Left lobe of liver (tissue), 2 donors: ENCODE measurements at regions not wholly inside any gene's neighbourhood (a gene's known extent, or its start where the extent isn't known, plus 50 kb on each side); places are given as distances from the start of the nearest gene placed in this dataset.

Source experiments
- ATAC-seq: fragments of 200-7000 bp; cut with Tn5 transposase; one replicate; pipeline ENCODE4 v1.9.1; 2020; ENCODE audit warnings: mild to moderate bottlenecking, moderate library complexity
- DNase-seq: peaks from one replicate; pipeline ENCODE4 v3.0.0-alpha.2; 2020; ENCODE audit warnings: low spot score
- donor health status: DM: no; HTN: no; CAD: no; lungs with moderate emphysema.
- donor health status: DM: no; HTN: yes; CAD: no.

GRCh38 chr16:85252014-85252413 is 139.7 kb upstream of the CIBAR2 start:
- ATAC-seq (no peak), DNase-seq (no peak)

- no peak for ATAC-seq
- DNase-seq, result no peak
Measured at GRCh38 chr16:85252461-85252860, 140.2 kb upstream of the CIBAR2 start.

- peak; percentile 92 for DNase-seq
- peak; percentile 83 for ATAC-seq
Measured at GRCh38 chr16:85253084-85253941, 141.0 kb upstream of the CIBAR2 start.

DNA sequence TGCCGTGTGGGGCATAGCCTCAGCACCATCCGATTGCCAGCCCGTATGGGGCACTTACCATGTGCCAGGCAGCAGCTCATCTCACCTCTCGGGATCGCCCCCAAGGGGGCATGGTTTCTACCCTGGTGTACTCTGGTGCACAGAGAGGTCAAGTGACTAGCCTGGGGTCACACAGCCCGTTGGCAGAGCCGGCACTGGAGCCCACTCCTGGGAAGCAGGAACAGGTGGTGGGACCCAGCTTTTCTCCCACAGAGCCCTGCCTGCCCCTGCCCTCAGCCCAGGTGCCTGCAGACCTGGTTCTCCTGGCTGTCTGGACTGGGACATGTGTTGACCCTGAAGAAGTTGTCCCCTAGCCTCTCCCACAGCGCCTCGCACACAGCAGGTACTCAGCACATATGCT is 141.8 kb upstream of the CIBAR2 start:
- no peak for ATAC-seq
- no peak for DNase-seq

DNA sequence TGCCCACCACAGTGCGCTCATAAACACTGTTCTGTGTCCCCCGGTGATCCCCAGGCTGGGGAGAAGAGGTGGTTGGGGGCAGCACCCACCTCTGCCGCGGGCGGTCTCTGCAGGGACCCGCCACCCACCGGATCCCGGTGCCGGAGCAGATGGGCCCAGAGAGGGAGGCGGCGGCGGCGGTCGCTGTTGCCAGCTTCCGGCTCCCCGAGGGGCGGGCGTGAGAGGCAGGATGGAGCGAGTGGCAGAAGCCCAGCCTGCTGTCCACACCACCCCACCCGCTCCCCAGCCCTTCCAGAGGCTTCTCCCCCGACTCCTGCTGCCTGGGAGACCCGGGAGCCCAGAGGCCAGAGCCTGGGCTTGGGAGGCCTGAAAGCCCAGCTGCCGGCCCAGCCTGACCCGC is 142.6 kb upstream of the CIBAR2 start:
- no peak for DNase-seq
- no peak for ATAC-seq

DNA sequence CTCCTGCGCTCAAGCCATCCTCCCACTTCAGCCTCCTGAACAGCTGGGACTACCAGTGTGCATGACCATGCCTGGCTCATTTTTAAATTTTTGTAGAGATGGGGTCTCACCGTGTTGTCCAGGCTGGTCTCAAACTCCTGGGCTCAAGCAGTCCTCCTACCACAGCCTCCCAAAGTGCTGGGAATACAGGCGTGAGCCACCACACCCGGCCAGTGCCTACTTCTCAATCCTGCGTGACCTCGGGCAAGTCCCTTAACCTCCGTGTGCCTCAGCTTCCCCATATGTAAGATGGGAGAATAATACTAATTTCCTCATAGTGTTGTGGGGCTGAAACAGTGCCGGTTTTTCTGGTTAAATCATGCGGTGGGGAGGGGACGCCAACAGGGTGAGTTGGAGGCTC is 143.5 kb upstream of the CIBAR2 start:
- no peak for ATAC-seq

DNA sequence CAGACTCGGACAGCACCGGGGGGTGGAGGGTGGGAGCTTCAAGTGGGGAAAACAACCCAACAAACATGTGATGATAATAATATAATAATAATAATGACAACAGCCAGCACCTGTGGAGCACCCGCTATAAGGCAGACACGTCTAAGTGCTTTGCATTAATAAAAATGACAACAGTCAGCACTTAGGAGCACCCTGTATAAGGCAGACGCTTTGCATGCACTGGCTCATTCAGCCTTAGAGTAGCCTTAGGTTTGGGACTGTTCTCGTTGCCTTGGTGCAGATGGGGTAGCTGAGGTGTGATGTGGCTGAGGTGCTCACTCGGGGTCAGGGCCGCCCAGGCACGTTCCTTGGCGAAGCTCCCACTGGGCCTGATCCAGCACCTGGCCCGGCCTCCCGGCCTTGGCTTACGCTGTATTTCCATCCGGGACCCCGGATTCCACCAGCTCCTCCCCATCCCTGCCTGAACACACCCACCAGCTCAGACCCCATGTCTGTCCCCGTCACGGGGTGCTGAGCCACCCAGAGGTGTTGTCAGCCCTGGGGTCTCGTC is 144.0 kb upstream of the CIBAR2 start:
- ATAC-seq (peak; percentile 43), DNase-seq (peak; percentile 78)

More for the DNA sequence above, 143.5 kb upstream of the CIBAR2 start:
- no peak for DNase-seq

DNA sequence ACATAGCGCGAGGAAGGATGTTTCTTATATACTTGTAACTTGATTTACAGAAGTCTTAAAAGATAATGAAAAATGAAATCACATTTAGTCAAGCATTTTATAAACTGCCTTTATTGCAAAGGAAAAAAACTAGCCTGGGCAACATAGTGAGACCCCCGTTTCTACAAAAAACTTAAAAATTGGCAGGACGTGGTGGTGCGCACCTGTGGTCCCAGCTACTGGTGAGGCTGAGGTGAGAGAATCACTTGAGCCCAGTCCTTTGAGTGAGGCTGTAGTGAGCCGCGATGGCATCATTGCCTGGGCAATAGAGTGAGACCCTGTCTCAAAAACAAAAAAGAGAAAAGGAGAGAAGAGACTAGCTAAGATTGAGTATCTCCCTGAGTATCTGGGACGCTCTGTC is 145.2 kb upstream of the CIBAR2 start:
- ATAC-seq (no peak), DNase-seq (no peak)

- DNase-seq (no peak), ATAC-seq (no peak)
Measured at GRCh38 chr16:85258166-85258565, 145.9 kb upstream of the CIBAR2 start.

DNA sequence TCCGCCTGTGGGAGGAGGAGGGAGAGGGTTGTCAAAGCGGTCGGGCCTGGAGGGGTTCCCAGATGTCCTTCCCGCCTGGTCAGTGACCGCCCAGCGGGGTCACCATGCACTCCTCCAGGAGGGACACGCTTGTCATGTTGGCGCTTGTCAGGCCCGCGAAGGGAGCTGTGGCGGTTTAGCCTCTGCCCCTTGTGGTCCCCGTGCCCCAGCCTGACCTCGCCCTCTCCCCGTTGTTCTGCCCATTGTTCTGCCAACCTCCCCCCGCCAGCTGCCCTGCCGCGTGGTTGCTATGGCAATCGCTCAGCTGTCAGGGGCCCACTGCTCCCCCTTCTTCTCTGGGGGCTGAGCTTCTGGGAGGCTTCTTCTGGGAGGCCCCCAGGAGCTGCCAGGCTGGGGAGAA is 146.4 kb upstream of the CIBAR2 start:
- ATAC-seq (no peak), DNase-seq (no peak)

DNA sequence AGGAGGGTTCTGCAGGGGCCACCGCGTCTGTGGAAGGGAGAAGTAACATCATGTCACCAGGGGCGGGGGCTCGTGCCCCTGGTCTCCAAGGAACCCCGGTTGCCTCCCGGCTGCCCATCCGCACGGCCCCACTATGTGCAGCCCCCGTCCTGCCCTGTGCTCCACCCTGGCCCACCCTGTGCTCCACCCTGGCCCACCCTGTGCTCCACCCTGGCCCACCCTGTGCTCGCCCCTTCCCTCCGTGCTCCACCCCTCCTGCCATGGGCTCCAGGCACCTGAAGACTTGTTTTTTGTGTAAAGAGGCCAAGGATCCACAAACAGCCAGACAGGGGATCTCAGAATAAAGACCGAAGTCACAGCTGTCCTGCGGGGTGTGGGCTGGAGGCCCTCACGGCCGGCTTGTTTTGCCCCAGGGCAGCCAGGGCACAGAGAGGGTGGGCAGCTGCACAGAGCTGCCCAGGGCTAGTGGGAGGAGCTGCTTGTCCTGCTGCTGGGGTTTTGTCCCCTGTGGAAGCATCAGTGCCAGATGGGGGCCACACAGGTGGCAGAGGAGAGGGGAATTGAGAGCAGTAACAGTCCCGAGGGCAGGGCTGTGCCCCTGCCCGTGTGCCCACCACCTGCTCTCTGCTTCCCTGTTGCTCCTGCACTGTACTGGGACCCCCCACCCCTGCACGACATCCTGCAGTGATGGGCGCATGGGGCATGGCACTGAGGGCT is 147.0 kb upstream of the CIBAR2 start:
- no peak for ATAC-seq
- DNase-seq, result no peak

GRCh38 chr16:85259832-85260167 is 147.5 kb upstream of the CIBAR2 start:
- DNase-seq (no peak), ATAC-seq (no peak)

- DNase-seq (no peak), ATAC-seq (no peak)
Measured at GRCh38 chr16:85261204-85261603, 148.9 kb upstream of the CIBAR2 start.

GRCh38 chr16:85261657-85262557 is 149.6 kb upstream of the CIBAR2 start:
- no peak for ATAC-seq
- no peak for DNase-seq

GRCh38 chr16:85262558-85263238 is 150.4 kb upstream of the CIBAR2 start:
- no peak for DNase-seq

DNA sequence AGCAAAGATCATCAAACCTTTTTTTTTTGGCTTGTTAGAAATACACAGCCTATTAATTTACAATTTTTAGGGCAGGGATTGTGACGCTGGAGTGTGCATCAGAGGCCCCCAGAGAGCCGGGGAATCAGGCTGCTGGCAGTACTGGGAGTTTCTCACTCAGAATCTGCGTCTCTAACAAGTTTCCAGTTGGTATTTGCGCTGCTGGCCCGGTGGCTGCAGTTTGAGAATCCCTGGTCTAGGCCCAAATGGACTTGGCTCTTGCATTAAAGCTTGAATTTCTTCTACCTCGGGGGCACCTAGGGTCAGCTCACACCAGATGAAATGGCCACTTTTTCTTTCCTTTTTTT is 150.9 kb upstream of the CIBAR2 start:
- DNase-seq (no peak), ATAC-seq (peak; percentile 60)

More at GRCh38 chr16:85262558-85263238, 150.4 kb upstream of the CIBAR2 start:
- ATAC-seq, result no peak

GRCh38 chr16:85264752-85265151 is 152.5 kb upstream of the CIBAR2 start:
- ATAC-seq (no peak), DNase-seq (no peak)

GRCh38 chr16:85265161-85265784 is 153.0 kb upstream of the CIBAR2 start:
- DNase-seq (no peak), ATAC-seq (no peak)

- DNase-seq (no peak), ATAC-seq (no peak)
Measured at GRCh38 chr16:85265810-85266209, 153.5 kb upstream of the CIBAR2 start.

GRCh38 chr16:85266857-85267256 is 154.6 kb upstream of the CIBAR2 start:
- ATAC-seq, result no peak
- no peak for DNase-seq
